ENCODE measurements at regions not wholly inside any gene's neighbourhood (a gene's known extent, or its start where the extent isn't known, plus 50 kb on each side); places are given as distances from the start of the nearest gene placed in this dataset.

- intact Hi-C loops (cut with DNase I; ENCODE audit: low total_unique reads), result no loop called here
- H3K36me3 ChIP-seq, result no peaks in the 10 kb centered on the region
- H3K9me3 ChIP-seq, result no peaks in the 10 kb centered on the region
- H3K4me1 ChIP-seq, result peaks cover 0 to 4% of the 10 kb centered on the region in 2 donors
- DNase-seq, result no peak
- no peak overlapping the region for H3K4me3 ChIP-seq
- TF ChIP-seq CTCF (IDR thresholded peaks at IDR 0.05), result no peak
- TF ChIP-seq POLR2A (IDR thresholded peaks at IDR 0.05), result no peak
- H3K27me3 ChIP-seq, result no peaks in the 10 kb centered on the region
- H3K27ac ChIP-seq, result no peak overlapping the region
Measured at GRCh38 chr3:171977441-171977840, 61.9 kb upstream of the FNDC3B start.

- TF ChIP-seq CTCF (IDR thresholded peaks at IDR 0.05), result no peak
- TF ChIP-seq POLR2A (IDR thresholded peaks at IDR 0.05), result no peak
- Histone ChIP-seq H3K27me3 (no peaks in the 10 kb centered on the region), H3K27ac (no peak overlapping the region), H3K4me1 (peaks cover 0 to 4% of the 10 kb centered on the region in 2 donors), H3K36me3 (no peaks in the 10 kb centered on the region), H3K9me3 (no peaks in the 10 kb centered on the region), H3K4me3 (no peak overlapping the region)
- DNase-seq, result no peak
- intact Hi-C loops (cut with DNase I; ENCODE audit: low total_unique reads), result no loop called here
Measured at GRCh38 chr3:171977860-171978259, 61.5 kb upstream of the FNDC3B start.

GRCh38 chr3:171978390-171978789, 61.0 kb upstream of the FNDC3B start:
- intact Hi-C loops (cut with DNase I; ENCODE audit: low total_unique reads), result no loop called here
- Histone ChIP-seq H3K27ac (no peak overlapping the region), H3K27me3 (no peaks in the 10 kb centered on the region), H3K9me3 (no peaks in the 10 kb centered on the region), H3K4me1 (peaks cover 0 to 4% of the 10 kb centered on the region in 2 donors), H3K36me3 (no peaks in the 10 kb centered on the region), H3K4me3 (no peak overlapping the region)
- no peak for TF ChIP-seq POLR2A (IDR thresholded peaks at IDR 0.05)
- no peak for TF ChIP-seq CTCF (IDR thresholded peaks at IDR 0.05)
- no peak for DNase-seq

- H3K27ac ChIP-seq, result no peak overlapping the region
- H3K9me3 ChIP-seq, result no peaks in the 10 kb centered on the region
- intact Hi-C loops (cut with DNase I; ENCODE audit: low total_unique reads), result no loop called here
- TF ChIP-seq CTCF (IDR thresholded peaks at IDR 0.05) (no peak), POLR2A (IDR thresholded peaks at IDR 0.05) (no peak)
- H3K4me3 ChIP-seq, result no peak overlapping the region
- H3K36me3 ChIP-seq, result no peaks in the 10 kb centered on the region
- peaks cover 0 to 4% of the 10 kb centered on the region in 2 donors for H3K4me1 ChIP-seq
- no peaks in the 10 kb centered on the region for H3K27me3 ChIP-seq
- DNase-seq, result no peak
Measured at GRCh38 chr3:171979081-171979480, 60.3 kb upstream of the FNDC3B start.

- TF ChIP-seq POLR2A (IDR thresholded peaks at IDR 0.05) (no peak), CTCF (IDR thresholded peaks at IDR 0.05) (no peak)
- peaks cover 0 to 4% of the 10 kb centered on the region in 2 donors for H3K4me1 ChIP-seq
- no peaks in the 10 kb centered on the region for H3K9me3 ChIP-seq
- H3K27me3 ChIP-seq, result no peaks in the 10 kb centered on the region
- no peak for DNase-seq
- H3K27ac ChIP-seq, result no peak overlapping the region
- no peak overlapping the region for H3K4me3 ChIP-seq
- intact Hi-C loops (cut with DNase I; ENCODE audit: low total_unique reads), result no loop called here
- no peaks in the 10 kb centered on the region for H3K36me3 ChIP-seq
Measured at GRCh38 chr3:171980578-171981270, 58.7 kb upstream of the FNDC3B start.

Measured in uterus (tissue), 3 donors.